ENCODE measurements at regions not wholly inside any gene's neighbourhood (a gene's known extent, or its start where the extent isn't known, plus 50 kb on each side); places are given as distances from the start of the nearest gene placed in this dataset.

GRCh38 chr17:14736631-14737030, 435.8 kb downstream of the HS3ST3B1 start:
- Histone ChIP-seq H3K4me3 (ENCODE audit: low read length) (no peak overlapping the region), H3K4me2 (ENCODE audit: low read length) (no peak overlapping the region), H2AFZ (ENCODE audit: low read depth, low read length) (no peak overlapping the region), H3K9ac (ENCODE audit: low read length) (no peak overlapping the region), H4K20me1 (ENCODE audit: insufficient read depth, low read length) (no peaks in the 10 kb centered on the region), H3K27me3 (ENCODE audit: low read depth, low read length) (no peaks in the 10 kb centered on the region), H3K27ac (ENCODE audit: low read length) (no peak overlapping the region), H3K79me2 (ENCODE audit: low read length) (no peaks in the 10 kb centered on the region), H3K36me3 (replicated peaks; ENCODE audit: low read depth, low read length) (no peaks in the 10 kb centered on the region), H3K4me1 (ENCODE audit: low read length) (no peaks in the 10 kb centered on the region), H3K9me3 (ENCODE audit: insufficient read depth, low read length) (no peaks in the 10 kb centered on the region)
- TF ChIP-seq CTCF (IDR thresholded peaks at IDR 0.05; ENCODE audit: low read depth, low read length), result no peak
- no peak for TF ChIP-seq EZH2phosphoT487 (IDR thresholded peaks at IDR 0.05; ENCODE audit: low read depth)

GRCh38 chr17:14733376-14733775, 432.5 kb downstream of the HS3ST3B1 start:
- Histone ChIP-seq H4K20me1 (ENCODE audit: insufficient read depth, low read length) (no peaks in the 10 kb centered on the region), H3K9ac (ENCODE audit: low read length) (no peak overlapping the region), H3K4me1 (ENCODE audit: low read length) (no peaks in the 10 kb centered on the region), H3K27ac (ENCODE audit: low read length) (no peak overlapping the region), H3K9me3 (ENCODE audit: insufficient read depth, low read length) (no peaks in the 10 kb centered on the region), H3K4me2 (ENCODE audit: low read length) (no peak overlapping the region), H3K4me3 (ENCODE audit: low read length) (no peak overlapping the region), H2AFZ (ENCODE audit: low read depth, low read length) (no peak overlapping the region), H3K79me2 (ENCODE audit: low read length) (no peaks in the 10 kb centered on the region), H3K27me3 (ENCODE audit: low read depth, low read length) (no peaks in the 10 kb centered on the region), H3K36me3 (replicated peaks; ENCODE audit: low read depth, low read length) (no peaks in the 10 kb centered on the region)
- TF ChIP-seq EZH2phosphoT487 (IDR thresholded peaks at IDR 0.05; ENCODE audit: low read depth) (no peak), CTCF (IDR thresholded peaks at IDR 0.05; ENCODE audit: low read depth, low read length) (no peak)

DNA sequence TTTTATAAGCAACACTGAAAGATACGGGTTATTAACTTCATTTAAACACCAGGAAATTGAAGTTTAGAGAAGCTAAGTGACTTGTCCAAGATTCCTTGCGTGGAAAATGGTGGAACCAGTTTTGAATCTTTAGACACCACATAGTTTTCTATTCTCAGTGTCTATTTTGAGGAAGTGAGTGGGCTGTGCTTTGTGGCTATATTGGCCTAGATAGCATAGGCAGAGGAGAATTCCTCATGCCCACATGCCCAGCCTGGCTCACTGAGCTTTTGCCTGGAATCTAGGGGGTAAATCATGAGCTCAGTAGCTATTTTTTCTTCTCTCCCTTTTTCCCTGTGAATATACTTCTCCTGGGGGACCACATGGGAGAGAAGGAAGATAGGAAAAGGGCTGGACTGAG, 431.3 kb downstream of the HS3ST3B1 start:
- Histone ChIP-seq H3K79me2 (ENCODE audit: low read length) (no peaks in the 10 kb centered on the region), H3K9ac (ENCODE audit: low read length) (no peak overlapping the region), H3K36me3 (replicated peaks; ENCODE audit: low read depth, low read length) (no peaks in the 10 kb centered on the region), H3K27me3 (ENCODE audit: low read depth, low read length) (no peaks in the 10 kb centered on the region), H4K20me1 (ENCODE audit: insufficient read depth, low read length) (no peaks in the 10 kb centered on the region), H3K4me2 (ENCODE audit: low read length) (no peak overlapping the region), H2AFZ (ENCODE audit: low read depth, low read length) (no peak overlapping the region), H3K4me1 (ENCODE audit: low read length) (no peaks in the 10 kb centered on the region), H3K9me3 (ENCODE audit: insufficient read depth, low read length) (no peaks in the 10 kb centered on the region), H3K27ac (ENCODE audit: low read length) (no peak overlapping the region), H3K4me3 (ENCODE audit: low read length) (no peak overlapping the region)
- TF ChIP-seq EZH2phosphoT487 (IDR thresholded peaks at IDR 0.05; ENCODE audit: low read depth), result no peak
- no peak for TF ChIP-seq CTCF (IDR thresholded peaks at IDR 0.05; ENCODE audit: low read depth, low read length)

DNA sequence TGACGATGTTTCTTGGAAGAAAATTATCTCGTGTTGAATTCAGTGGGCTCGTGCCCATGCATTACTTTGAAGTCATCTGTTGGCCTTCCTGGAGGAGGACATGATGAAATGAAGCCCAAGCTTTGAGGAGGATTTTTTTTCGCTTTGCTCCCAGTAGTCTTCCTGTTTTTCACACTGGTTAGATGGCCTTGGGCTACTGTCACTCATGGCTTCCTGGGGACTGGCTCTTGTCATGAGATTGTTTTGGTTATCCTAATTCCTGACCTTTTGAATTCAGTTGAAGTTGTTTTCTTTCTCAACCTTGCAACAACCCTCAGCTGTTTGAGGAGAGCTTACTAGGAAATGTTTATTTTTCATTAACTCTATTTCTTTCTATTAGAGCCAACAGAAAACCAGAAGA, 430.7 kb downstream of the HS3ST3B1 start:
- H3K4me3 ChIP-seq (ENCODE audit: low read length), result no peak overlapping the region
- no peak overlapping the region for H2AFZ ChIP-seq (ENCODE audit: low read depth, low read length)
- H3K4me1 ChIP-seq (ENCODE audit: low read length), result no peaks in the 10 kb centered on the region
- H3K27me3 ChIP-seq (ENCODE audit: low read depth, low read length), result no peaks in the 10 kb centered on the region
- no peaks in the 10 kb centered on the region for H4K20me1 ChIP-seq (ENCODE audit: insufficient read depth, low read length)
- no peak overlapping the region for H3K4me2 ChIP-seq (ENCODE audit: low read length)
- no peaks in the 10 kb centered on the region for H3K9me3 ChIP-seq (ENCODE audit: insufficient read depth, low read length)
- no peak overlapping the region for H3K27ac ChIP-seq (ENCODE audit: low read length)
- H3K79me2 ChIP-seq (ENCODE audit: low read length), result no peaks in the 10 kb centered on the region
- no peaks in the 10 kb centered on the region for H3K36me3 ChIP-seq (replicated peaks; ENCODE audit: low read depth, low read length)
- TF ChIP-seq CTCF (IDR thresholded peaks at IDR 0.05; ENCODE audit: low read depth, low read length) (no peak), EZH2phosphoT487 (IDR thresholded peaks at IDR 0.05; ENCODE audit: low read depth) (no peak)
- H3K9ac ChIP-seq (ENCODE audit: low read length), result no peak overlapping the region
